ENCODE measurements at regions not wholly inside any gene's neighbourhood (a gene's known extent, or its start where the extent isn't known, plus 50 kb on each side); places are given as distances from the start of the nearest gene placed in this dataset.

DNA sequence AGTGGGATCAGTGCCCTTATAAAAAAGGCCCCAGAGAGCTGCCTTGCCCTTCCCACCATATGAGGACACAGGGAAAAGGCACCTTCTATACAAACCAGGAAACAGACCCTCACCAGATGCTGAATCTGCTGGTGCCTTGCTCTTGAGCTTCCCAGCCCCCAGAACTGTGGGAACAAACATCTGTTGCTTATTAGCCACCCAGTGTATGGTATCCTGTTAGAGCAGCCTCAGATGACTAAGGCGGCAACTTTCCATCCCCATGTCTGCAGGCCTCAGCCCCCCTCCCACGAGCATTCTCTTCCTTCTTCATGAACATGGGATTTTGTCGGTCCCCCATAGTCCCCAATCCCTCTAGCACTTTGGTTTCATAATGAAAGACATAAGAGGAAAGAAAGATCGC lies 202.5 kb upstream of the GAS1 start:
- H3K9ac ChIP-seq (ENCODE audit: low read depth, low read length), result no peak overlapping the region
- no peaks in the 10 kb centered on the region for H3K9me3 ChIP-seq (ENCODE audit: control insufficient read depth, insufficient read depth, low read length)
- no peaks in the 10 kb centered on the region for H3K36me3 ChIP-seq (ENCODE audit: insufficient read depth, low read length)
- no peaks in the 10 kb centered on the region; the same call in 1 of the 2 replicates for H3K4me1 ChIP-seq (ENCODE audit: insufficient read depth, low read length)

GRCh38 chr9:87152256-87152655 lies 204.9 kb upstream of the GAS1 start:
- no peaks in the 10 kb centered on the region; the same call in 1 of the 2 replicates for H3K4me1 ChIP-seq (ENCODE audit: insufficient read depth, low read length)

GRCh38 chr9:87156247-87156646 lies 208.9 kb upstream of the GAS1 start:
- H3K9me3 ChIP-seq (ENCODE audit: control insufficient read depth, insufficient read depth, low read length), result no peaks in the 10 kb centered on the region
- no peaks in the 10 kb centered on the region for H3K36me3 ChIP-seq (ENCODE audit: insufficient read depth, low read length)
- no peaks in the 10 kb centered on the region for H3K4me1 ChIP-seq (ENCODE audit: insufficient read depth, low read length)
- H3K9ac ChIP-seq (ENCODE audit: low read depth, low read length), result no peak overlapping the region

More at GRCh38 chr9:87152256-87152655, 204.9 kb upstream of the GAS1 start:
- H3K36me3 ChIP-seq (ENCODE audit: insufficient read depth, low read length), result no peaks in the 10 kb centered on the region
- H3K9me3 ChIP-seq (ENCODE audit: control insufficient read depth, insufficient read depth, low read length), result no peaks in the 10 kb centered on the region
- no peak overlapping the region for H3K9ac ChIP-seq (ENCODE audit: low read depth, low read length)

- Histone ChIP-seq H3K9me3 (ENCODE audit: control insufficient read depth, insufficient read depth, low read length) (no peaks in the 10 kb centered on the region), H3K9ac (ENCODE audit: low read depth, low read length) (no peak overlapping the region), H3K36me3 (ENCODE audit: insufficient read depth, low read length) (no peaks in the 10 kb centered on the region), H3K4me1 (ENCODE audit: insufficient read depth, low read length) (no peaks in the 10 kb centered on the region)
Measured at GRCh38 chr9:87157366-87158031, 210.2 kb upstream of the GAS1 start.

DNA sequence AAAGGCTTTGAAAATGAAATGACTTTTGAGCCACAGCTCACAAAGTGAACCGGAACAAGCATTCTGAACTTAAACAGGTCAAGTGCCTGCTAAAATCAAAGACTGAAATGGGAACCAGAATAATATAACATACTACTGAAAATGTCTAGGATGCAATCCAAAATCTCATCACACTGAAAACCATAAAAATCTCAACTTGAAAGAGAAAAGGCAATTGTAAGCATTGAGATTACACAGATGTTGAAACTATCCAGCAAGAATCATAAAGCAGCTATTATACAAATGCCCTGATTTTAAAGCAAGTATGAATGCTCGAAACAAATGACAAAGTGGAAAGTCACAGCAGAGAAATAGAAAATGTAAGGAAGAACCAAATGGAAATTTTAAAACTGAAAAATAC lies 211.5 kb upstream of the GAS1 start:
- H3K9ac ChIP-seq (ENCODE audit: low read depth, low read length), result no peak overlapping the region
- H3K36me3 ChIP-seq (ENCODE audit: insufficient read depth, low read length), result no peaks in the 10 kb centered on the region
- no peaks in the 10 kb centered on the region for H3K9me3 ChIP-seq (ENCODE audit: control insufficient read depth, insufficient read depth, low read length)
- no peaks in the 10 kb centered on the region for H3K4me1 ChIP-seq (ENCODE audit: insufficient read depth, low read length)

- Histone ChIP-seq H3K9me3 (ENCODE audit: control insufficient read depth, insufficient read depth, low read length) (no peaks in the 10 kb centered on the region; the same call in 1 of the 2 replicates), H3K4me1 (ENCODE audit: insufficient read depth, low read length) (no peaks in the 10 kb centered on the region), H3K36me3 (ENCODE audit: insufficient read depth, low read length) (no peaks in the 10 kb centered on the region), H3K9ac (ENCODE audit: low read depth, low read length) (no peak overlapping the region)
Measured at GRCh38 chr9:87160148-87161102, 213.1 kb upstream of the GAS1 start.

DNA sequence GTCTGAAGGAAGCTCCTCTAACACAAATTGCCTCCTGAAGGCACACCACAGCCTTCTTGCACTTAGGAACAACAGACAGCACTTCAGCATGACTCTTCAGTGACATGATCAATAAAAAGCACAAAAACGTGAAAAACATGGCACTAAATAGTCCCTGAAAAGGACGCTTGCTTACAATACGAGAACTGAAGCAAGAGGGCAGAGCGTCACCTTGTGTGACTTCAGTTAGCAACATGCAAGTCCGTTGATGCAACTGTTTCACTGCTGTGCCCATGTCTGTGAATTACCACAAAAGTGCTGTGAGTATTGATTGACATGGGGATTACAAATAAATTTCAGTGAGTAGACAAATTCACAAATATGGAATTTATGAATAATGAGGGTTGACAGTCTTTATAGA lies 219.9 kb upstream of the GAS1 start:
- Histone ChIP-seq H3K9ac (ENCODE audit: low read depth, low read length) (no peak overlapping the region), H3K36me3 (ENCODE audit: insufficient read depth, low read length) (no peaks in the 10 kb centered on the region), H3K4me1 (ENCODE audit: insufficient read depth, low read length) (no peaks in the 10 kb centered on the region), H3K9me3 (ENCODE audit: control insufficient read depth, insufficient read depth, low read length) (no peaks in the 10 kb centered on the region; the same call in 1 of the 2 replicates)

DNA sequence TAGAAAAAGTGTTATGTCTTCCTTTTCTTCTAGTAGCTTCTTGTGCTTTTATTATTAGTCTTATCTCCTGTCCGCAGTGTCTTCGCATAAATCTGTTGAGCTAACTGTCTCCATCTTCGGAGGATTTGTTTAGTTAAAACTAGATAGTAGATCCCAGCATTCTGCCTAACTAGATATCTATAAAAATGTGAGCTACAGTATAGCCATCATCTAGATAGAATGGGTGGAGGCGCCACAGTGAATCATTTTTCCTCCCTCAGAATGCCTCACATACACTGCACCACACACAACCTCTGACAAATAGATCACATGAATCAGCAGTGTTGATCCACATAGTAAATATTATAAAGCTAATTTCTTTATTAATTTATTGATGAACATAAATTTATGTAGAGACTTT lies 220.3 kb upstream of the GAS1 start:
- no peaks in the 10 kb centered on the region for H3K36me3 ChIP-seq (ENCODE audit: insufficient read depth, low read length)
- no peaks in the 10 kb centered on the region for H3K4me1 ChIP-seq (ENCODE audit: insufficient read depth, low read length)
- H3K9ac ChIP-seq (ENCODE audit: low read depth, low read length), result no peak overlapping the region
- H3K9me3 ChIP-seq (ENCODE audit: control insufficient read depth, insufficient read depth, low read length), result no peaks in the 10 kb centered on the region; the same call in 1 of the 2 replicates

DNA sequence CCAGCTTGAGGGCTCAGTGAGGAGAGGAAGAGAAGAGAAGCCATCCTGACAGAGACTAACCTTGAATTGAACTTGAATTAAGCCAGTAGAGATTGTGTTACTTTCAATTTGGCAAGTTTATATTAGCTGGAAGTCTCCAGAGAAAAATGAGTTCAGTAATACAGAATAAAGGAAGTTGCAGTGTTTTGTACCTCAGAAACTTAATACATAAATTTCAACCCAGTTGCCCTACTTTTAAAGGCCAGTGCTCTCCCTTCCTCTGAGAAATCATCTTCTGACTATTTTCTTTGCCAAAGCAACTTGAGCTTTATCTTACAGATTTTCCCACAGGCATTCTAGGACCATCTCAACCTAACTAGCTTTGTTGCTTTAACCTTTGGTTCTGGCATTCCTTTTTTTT lies 231.0 kb upstream of the GAS1 start:
- Histone ChIP-seq H3K36me3 (ENCODE audit: insufficient read depth, low read length) (no peaks in the 10 kb centered on the region), H3K9ac (ENCODE audit: low read depth, low read length) (no peak overlapping the region), H3K4me1 (ENCODE audit: insufficient read depth, low read length) (peaks cover 8% of the 10 kb centered on the region; the same call in 1 of the 2 replicates), H3K9me3 (ENCODE audit: control insufficient read depth, insufficient read depth, low read length) (no peaks in the 10 kb centered on the region)

DNA sequence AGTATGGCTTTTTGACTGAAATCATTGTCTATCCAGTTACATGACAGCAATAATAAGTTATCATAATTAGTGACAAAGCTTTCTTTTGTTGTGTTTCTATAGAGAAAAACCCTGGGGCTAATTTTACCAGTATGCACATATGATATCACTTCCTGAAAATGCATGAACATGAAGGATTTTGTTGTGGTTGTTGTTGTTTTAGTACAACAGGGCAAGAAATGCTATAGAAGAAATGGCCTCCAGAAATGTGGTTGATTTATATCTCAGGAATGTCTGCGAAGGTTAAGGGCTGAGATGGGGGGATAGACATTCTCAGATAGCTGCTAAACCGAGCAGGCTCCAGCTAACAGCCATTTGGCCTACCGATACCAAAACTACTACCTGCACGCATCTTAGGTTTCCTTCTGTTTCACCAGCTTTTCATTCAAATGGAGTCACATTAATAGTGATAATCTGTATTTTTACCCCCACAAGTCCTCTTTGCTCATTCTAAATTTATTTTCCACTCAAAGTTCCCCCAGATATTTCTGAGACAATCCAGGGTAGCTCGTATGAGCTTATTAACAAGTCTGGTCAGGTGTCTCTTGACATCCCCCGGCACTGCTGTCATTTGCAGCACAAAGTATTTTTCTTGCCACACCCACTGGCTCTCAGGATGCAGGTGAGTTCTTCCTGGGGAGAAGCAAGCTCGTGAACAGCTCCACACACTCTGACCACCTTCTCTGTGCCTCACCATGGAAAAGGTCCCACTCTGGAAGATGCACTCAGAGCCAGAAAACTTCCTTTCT lies 232.4 kb upstream of the GAS1 start:
- H3K4me1 ChIP-seq (ENCODE audit: insufficient read depth, low read length), result peaks cover 8% of the 10 kb centered on the region; the same call in 1 of the 2 replicates
- no peaks in the 10 kb centered on the region for H3K9me3 ChIP-seq (ENCODE audit: control insufficient read depth, insufficient read depth, low read length)
- H3K36me3 ChIP-seq (ENCODE audit: insufficient read depth, low read length), result no peaks in the 10 kb centered on the region
- no peak overlapping the region for H3K9ac ChIP-seq (ENCODE audit: low read depth, low read length)

- Histone ChIP-seq H3K4me1 (ENCODE audit: insufficient read depth, low read length) (peaks cover 8% of the 10 kb centered on the region; the same call in 1 of the 2 replicates), H3K36me3 (ENCODE audit: insufficient read depth, low read length) (no peaks in the 10 kb centered on the region), H3K9ac (ENCODE audit: low read depth, low read length) (no peak overlapping the region), H3K9me3 (ENCODE audit: control insufficient read depth, insufficient read depth, low read length) (no peaks in the 10 kb centered on the region)
Measured at GRCh38 chr9:87180361-87180760, 233.1 kb upstream of the GAS1 start.

GRCh38 chr9:87180841-87181240 lies 233.5 kb upstream of the GAS1 start:
- Histone ChIP-seq H3K9me3 (ENCODE audit: control insufficient read depth, insufficient read depth, low read length) (no peaks in the 10 kb centered on the region), H3K36me3 (ENCODE audit: insufficient read depth, low read length) (no peaks in the 10 kb centered on the region), H3K9ac (ENCODE audit: low read depth, low read length) (no peak overlapping the region)

DNA sequence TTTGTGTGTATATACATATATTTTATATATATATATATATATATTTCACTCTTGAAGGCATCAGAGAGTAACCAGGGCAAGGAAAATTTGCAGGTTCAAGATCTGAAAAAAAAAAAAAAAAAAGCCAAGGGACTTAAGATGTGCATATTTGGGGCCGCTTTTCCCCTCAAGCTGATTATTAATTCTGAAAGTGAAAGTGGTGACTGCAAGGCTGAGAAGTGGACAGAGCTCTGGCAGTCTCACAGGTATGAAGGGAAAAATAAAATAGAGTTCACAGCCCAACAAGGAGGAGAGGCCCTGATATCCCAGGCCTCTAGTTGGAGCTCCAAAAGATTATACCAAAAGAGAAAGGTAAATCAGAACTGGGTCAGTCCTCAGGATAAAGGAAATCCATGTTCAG lies 234.4 kb upstream of the GAS1 start:
- peaks cover 8% of the 10 kb centered on the region; the same call in 1 of the 2 replicates for H3K4me1 ChIP-seq (ENCODE audit: insufficient read depth, low read length)
- no peak overlapping the region for H3K9ac ChIP-seq (ENCODE audit: low read depth, low read length)
- H3K9me3 ChIP-seq (ENCODE audit: control insufficient read depth, insufficient read depth, low read length), result no peaks in the 10 kb centered on the region
- no peaks in the 10 kb centered on the region for H3K36me3 ChIP-seq (ENCODE audit: insufficient read depth, low read length)

More at GRCh38 chr9:87180841-87181240, 233.5 kb upstream of the GAS1 start:
- peaks cover 8% of the 10 kb centered on the region; the same call in 1 of the 2 replicates for H3K4me1 ChIP-seq (ENCODE audit: insufficient read depth, low read length)
